ENCODE measurements at regions not wholly inside any gene's neighbourhood (a gene's known extent, or its start where the extent isn't known, plus 50 kb on each side); places are given as distances from the start of the nearest gene placed in this dataset.

DNA sequence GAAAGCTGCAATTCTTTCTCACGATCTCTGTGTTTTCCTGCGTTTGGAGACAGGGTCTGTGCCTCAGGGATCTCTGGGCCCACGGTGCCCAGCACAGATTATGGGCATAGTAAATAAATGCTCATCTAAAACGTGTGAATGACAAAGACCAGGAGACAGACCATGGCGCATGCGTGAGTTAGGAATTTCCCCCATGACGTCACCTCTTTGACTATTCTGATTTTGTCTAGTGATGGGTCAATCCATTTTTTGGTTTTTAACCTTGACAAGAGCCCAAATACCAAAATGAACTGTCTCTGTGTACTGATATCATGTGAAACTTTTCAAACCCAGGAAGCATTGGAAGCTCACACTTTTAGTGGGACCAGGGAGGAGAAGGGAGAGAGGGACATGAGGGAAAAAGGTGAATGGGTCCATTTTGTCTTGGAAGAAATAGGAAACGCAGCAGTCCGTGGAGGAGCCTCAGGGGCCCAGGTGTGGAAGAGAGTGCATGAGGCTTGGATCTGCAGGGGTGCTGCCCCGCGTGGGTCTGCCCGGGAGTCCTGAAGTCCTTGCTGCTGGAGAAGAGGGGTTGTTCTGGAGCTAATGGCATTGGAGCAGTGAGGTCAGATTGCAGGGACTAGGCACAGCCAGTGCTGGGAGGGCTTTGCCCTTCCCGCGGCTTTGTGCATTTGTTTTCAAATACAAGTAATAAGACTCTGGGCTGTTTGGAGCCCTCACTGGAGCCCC is 172.2 kb downstream of the ASB1 start:
- TF ChIP-seq TOX (CRISPR knock-in tag; IDR thresholded peaks at IDR 0.05; ENCODE audit: borderline replicate concordance) (no peak), ISL1 (CRISPR knock-in tag; IDR thresholded peaks at IDR 0.05) (no peak), ZNF70 (CRISPR knock-in tag; IDR thresholded peaks at IDR 0.05) (no peak)
- ATAC-seq: no peak

- TF ChIP-seq POU6F1 (CRISPR knock-in tag; IDR thresholded peaks at IDR 0.05; ENCODE audit: borderline replicate concordance, low read depth): no peak
- no peak for TF ChIP-seq ZNF70 (CRISPR knock-in tag; IDR thresholded peaks at IDR 0.05)
- no peak for TF ChIP-seq GLIS3 (CRISPR knock-in tag; IDR thresholded peaks at IDR 0.05)
- no peak for TF ChIP-seq BACH2 (CRISPR knock-in tag; IDR thresholded peaks at IDR 0.05; ENCODE audit: borderline replicate concordance)
- no peak for TF ChIP-seq CREB5 (CRISPR knock-in tag; IDR thresholded peaks at IDR 0.05; ENCODE audit: low read depth)
- TF ChIP-seq TCF4 (CRISPR knock-in tag; IDR thresholded peaks at IDR 0.05; ENCODE audit: borderline replicate concordance): no peak
- TF ChIP-seq TOX (CRISPR knock-in tag; IDR thresholded peaks at IDR 0.05; ENCODE audit: borderline replicate concordance): no peak
- no peak for TF ChIP-seq SNAI2 (CRISPR knock-in tag; IDR thresholded peaks at IDR 0.05)
- no peak for TF ChIP-seq ZFP30 (CRISPR knock-in tag; IDR thresholded peaks at IDR 0.05)
- no peak for TF ChIP-seq ISL1 (CRISPR knock-in tag; IDR thresholded peaks at IDR 0.05)
- TF ChIP-seq, protein P1, sequence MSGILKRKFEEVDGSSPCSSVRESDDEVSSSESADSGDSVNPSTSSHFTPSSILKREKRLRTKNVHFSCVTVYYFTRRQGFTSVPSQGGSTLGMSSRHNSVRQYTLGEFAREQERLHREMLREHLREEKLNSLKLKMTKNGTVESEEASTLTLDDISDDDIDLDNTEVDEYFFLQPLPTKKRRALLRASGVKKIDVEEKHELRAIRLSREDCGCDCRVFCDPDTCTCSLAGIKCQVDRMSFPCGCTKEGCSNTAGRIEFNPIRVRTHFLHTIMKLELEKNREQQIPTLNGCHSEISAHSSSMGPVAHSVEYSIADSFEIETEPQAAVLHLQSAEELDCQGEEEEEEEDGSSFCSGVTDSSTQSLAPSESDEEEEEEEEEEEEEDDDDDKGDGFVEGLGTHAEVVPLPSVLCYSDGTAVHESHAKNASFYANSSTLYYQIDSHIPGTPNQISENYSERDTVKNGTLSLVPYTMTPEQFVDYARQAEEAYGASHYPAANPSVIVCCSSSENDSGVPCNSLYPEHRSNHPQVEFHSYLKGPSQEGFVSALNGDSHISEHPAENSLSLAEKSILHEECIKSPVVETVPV (CRISPR knock-in tag; IDR thresholded peaks at IDR 0.05): no peak
- no peak for TF ChIP-seq PPARA (CRISPR knock-in tag; IDR thresholded peaks at IDR 0.05; ENCODE audit: borderline replicate concordance)
- no peak for TF ChIP-seq ZFP3 (CRISPR knock-in tag; IDR thresholded peaks at IDR 0.05)
- TF ChIP-seq ESRRG (CRISPR knock-in tag; IDR thresholded peaks at IDR 0.05): no peak
- no peak for TF ChIP-seq ZNF565 (CRISPR knock-in tag; conservative IDR thresholded peaks at IDR 0.05; ENCODE audit: low read depth)
- no peak for TF ChIP-seq CSDC2 (CRISPR knock-in tag; IDR thresholded peaks at IDR 0.05)
- TF ChIP-seq, protein P2, sequence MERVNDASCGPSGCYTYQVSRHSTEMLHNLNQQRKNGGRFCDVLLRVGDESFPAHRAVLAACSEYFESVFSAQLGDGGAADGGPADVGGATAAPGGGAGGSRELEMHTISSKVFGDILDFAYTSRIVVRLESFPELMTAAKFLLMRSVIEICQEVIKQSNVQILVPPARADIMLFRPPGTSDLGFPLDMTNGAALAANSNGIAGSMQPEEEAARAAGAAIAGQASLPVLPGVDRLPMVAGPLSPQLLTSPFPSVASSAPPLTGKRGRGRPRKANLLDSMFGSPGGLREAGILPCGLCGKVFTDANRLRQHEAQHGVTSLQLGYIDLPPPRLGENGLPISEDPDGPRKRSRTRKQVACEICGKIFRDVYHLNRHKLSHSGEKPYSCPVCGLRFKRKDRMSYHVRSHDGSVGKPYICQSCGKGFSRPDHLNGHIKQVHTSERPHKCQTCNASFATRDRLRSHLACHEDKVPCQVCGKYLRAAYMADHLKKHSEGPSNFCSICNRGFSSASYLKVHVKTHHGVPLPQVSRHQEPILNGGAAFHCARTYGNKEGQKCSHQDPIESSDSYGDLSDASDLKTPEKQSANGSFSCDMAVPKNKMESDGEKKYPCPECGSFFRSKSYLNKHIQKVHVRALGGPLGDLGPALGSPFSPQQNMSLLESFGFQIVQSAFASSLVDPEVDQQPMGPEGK (CRISPR knock-in tag; IDR thresholded peaks at IDR 0.05; ENCODE audit: borderline replicate concordance): no peak
- TF ChIP-seq ARNTL (CRISPR knock-in tag; IDR thresholded peaks at IDR 0.05; ENCODE audit: borderline replicate concordance, low read depth): no peak
- ATAC-seq: no peak
Observed at GRCh38 chr2:238599549-238600505, 173.1 kb downstream of the ASB1 start.

DNA sequence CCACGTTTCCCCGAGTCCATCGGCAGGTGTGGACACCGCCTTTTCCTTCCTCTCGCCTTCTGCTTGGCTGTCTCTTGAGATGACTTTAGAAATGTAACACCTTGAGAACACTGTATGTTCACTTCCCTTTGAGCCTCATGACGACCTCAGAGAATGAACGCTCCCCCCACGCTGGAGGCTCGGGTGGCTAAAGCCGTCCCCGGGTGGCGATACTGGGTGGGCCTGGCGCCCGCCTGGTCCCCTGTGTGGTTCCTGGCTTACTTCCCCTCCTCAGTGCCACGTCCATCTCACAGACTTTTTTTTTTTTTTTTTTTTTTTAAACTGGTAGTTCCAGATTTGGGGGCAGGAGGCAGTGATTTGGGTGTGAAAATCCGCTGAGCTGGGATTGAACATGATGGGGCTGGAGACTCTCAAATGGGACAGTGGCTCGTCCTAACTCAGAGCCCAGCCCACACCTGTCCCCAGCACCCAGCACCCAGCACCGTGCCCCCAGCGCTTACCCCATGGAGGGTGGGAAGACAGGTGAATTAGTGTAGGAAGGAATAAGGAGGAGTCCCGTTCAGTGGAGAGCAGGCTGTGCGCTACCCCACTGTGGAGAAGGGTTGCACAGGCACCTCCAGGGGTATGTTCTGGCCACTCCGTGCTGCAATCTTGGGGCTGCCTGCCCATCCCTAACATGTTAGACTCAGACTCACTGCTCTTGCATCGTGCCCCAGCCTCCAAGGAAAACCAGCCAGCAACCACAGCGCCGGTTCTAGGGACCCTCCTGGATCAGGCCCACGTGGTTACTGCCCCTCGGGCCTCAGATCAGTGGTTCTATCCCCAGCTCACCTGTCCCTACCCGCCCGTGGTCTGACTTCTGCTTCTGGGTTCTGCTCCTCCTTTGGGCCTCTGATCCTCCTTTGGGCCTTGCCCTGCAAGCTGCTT is 174.0 kb downstream of the ASB1 start:
- TF ChIP-seq OSR1 (CRISPR knock-in tag; IDR thresholded peaks at IDR 0.05) (no peak), TSHZ2 (CRISPR knock-in tag; IDR thresholded peaks at IDR 0.05) (no peak), TOX (CRISPR knock-in tag; IDR thresholded peaks at IDR 0.05; ENCODE audit: borderline replicate concordance) (no peak), POU6F1 (CRISPR knock-in tag; IDR thresholded peaks at IDR 0.05; ENCODE audit: borderline replicate concordance, low read depth) (no peak), RARB (CRISPR knock-in tag; IDR thresholded peaks at IDR 0.05) (no peak)
- TF ChIP-seq, protein P2 (CRISPR knock-in tag; IDR thresholded peaks at IDR 0.05; ENCODE audit: borderline replicate concordance): no peak

More for the DNA sequence above, 174.0 kb downstream of the ASB1 start:
- no peak for ATAC-seq
